NCI-H1417 (cell line): ENCODE measurements at regions not wholly inside any gene's neighbourhood (a gene's known extent, or its start where the extent isn't known, plus 50 kb on each side); places are given as distances from the start of the nearest gene placed in this dataset.
A peak's percentile ranks its signal among the peaks of the same experiment; 100 is the strongest.
"Not testable (repeated sequence)": the region's sequence is repeated elsewhere in the genome, so short reads cannot be mapped to it uniquely, and the experiment has no call there.

Experiments
- DNase-seq, 3 experiments: peaks; one replicate each; lab custom pipeline; 2025; lab: John Stamatoyannopoulos, UW

DNA sequence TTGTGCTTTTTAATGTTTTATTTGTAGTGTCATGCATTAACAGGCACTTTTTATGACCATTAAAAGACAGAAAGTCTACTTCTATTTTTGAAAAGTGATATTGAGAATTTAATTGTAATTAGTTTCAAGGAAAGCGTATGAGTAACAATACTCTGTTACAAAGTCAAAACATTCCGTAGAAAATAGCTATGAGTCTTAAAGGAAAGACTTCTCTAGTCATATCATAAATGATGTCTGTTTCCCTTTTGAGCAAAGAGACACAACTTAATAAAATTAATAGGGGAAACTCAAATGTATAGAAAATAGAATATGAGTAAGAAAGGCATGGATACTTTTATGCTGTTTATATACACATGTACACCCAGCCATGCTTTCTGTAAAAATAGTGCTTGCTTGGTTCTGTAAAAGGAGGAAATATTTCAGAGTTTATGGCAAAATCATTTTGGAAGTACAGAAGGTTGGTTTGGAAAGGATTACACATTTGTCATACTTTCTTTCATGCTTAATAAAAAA, 107.8 kb upstream of the AHI1 start:
- DNase-seq, result no peak

DNA sequence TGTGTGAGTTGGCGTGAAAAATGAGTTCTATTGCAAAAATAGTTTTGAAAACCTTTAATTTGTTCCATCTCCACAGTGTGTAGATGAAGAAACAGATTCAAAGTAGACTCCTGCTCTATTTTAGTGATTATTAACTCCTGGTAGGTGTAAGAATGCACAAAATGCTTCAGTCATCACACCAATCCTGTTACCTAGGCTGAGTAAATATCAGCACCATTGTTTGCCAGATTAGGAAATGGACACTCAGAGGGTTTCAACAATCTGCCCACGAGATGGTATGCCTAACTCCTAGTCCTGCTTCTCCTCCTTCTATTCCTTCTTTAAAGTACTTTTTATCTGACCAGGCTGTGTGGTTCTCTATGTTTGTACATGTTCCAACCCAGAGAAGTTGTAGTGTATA, 108.9 kb upstream of the AHI1 start:
- peak in 1 of 3 experiments; percentile 24 for DNase-seq

DNA sequence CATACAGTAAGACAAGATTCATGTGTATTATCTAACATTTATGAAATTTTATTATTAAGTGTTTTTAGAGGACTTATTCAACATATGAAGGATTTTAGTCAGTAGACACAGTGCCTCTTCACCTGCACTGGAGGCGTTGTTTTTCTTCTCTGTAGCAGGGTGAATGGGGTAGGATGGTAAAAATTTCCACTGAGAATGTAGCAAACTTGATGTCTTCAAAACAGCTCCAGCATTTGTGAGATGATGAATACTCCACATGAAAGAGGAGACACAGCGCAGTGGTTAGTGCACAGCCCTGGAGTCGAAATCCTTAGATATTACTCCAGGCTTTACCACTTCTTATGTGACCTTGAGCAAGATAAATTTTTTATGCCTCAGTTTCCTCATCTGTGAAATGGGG, 110.5 kb upstream of the AHI1 start:
- DNase-seq, result no peak

DNA sequence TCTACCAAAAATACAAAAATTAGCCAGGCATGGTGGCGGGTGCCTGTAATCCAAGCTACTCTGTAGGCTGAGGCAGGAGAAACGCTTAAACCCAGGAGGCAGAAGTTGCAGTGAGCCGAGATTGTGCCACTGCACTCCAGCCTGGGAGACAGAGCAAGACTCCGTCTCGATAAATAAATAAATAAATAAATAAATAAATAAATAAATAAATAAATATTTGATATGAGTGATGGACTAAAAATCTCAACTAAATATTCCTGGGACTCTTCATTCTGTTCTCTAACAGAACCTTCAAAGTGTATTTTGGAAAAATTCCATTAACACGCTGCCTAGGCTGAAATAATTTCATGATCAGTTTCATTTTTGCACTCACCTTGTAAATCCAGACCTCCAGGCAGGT, 112.7 kb upstream of the AHI1 start:
- not testable (repeated sequence) for DNase-seq

DNA sequence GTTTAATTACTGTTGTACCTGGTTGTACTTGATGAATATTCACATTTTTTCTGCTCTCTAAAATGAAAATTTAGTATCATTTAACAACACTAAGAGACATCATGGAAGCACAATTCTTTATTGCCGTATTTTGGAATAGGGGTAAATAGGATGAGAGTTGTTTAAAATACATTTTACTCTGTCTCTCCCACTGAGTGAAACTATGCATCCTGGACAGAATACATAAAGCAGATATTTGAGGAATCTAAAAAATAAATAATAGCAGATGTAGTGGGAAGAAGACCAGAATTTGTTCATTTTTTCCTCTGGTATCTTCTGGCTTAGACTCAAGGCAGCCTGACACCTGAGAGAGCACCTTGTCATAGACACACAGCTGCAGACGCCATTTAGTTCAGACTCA, 119.1 kb upstream of the AHI1 start:
- DNase-seq, result no peak

DNA sequence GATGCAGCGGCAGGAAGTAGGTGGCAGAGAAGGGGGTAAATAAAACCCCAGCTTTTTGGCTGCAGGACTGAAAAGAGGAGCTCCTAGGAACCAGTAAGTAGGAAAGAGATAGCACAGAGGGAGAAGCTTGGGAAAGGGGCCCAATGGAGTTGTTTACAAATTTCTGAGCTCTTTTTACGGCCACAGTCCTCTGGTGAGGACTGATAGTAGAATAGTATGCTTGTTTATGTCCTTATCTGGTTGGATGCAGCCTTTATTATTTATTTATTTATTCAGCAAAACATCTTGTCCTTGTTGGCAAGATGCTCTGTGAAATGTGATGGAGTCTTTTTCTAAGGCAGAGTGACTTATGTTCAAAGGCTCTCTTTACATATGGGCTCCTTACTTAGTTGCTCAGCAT, 119.7 kb upstream of the AHI1 start:
- DNase-seq, result no peak

DNA sequence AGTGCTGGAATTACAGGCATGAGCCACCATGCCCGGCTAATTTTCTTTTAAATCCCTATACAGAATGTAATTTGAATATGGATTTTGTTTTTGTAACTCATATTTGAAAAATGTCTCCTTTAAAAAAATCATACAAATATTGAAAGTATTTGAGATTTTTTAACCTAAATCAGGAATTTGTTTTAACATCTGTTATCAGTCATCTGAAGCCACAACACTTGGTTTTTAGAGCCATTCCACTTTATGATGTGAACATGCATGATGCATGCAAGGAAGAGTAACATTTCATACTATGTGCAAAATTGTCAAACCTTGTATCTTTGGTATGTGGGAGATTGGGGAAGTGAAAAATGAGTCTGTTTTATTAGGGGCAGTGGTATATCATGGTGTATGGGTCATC, 124.5 kb upstream of the AHI1 start:
- DNase-seq, result no peak

DNA sequence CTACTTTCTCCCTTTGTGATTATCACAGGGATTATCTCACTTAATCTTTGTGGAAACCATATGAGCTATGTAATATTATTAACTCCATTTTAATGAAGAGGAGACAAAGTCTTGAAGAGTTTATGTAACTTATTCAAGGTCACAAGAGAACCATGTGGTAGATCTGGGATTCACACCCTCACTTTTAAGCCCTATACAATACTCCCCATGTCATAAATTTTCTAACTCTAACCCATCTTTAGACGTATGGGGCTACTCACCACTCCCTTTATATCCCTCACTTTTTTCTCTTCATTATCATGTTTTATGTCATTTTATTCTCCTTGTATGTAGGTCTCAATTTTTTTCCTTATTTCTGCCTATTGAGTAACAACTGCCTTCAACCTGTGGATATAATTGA, 126.4 kb upstream of the AHI1 start:
- DNase-seq, result no peak

DNA sequence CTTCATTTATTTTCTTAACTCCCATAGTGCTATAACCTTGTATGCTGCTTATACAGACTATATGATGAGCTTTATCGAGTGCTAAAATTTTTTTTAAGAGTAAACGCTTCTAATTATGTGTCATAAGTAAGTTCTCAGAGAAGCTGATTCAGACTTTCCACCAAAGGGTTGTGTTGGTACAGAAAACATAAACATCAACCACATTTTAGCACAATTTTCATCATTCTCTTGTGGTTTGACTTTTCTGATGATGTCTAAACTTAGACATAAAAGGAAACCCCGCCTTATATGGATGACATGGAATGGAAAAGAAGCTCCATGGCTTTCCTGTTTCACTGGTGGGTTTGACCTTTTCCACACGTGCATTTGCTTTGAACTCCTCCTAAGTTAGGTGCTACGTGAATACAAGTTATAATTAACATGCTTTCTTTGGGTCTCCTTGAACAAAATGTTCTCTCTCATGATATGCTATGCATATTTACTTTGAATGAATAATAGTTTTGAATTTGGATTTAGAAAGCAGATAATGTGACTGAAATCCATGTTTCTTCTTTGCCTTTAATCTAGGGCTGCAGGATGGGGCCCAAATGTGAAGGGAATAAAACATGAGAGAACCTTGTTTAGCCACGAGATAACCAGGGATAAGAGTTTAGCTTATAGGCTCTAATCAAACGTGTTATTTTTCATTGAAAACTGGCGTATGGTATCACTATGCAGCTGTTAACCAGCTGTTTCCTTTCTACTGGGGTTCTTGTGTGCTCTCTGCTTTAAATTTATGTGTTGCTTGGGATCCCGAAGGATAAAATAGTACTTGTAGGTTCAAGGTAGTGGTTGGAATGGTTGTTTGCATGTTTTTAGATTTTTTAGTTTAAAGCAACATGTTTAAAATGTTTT, 127.1 kb upstream of the AHI1 start:
- no peak for DNase-seq

DNA sequence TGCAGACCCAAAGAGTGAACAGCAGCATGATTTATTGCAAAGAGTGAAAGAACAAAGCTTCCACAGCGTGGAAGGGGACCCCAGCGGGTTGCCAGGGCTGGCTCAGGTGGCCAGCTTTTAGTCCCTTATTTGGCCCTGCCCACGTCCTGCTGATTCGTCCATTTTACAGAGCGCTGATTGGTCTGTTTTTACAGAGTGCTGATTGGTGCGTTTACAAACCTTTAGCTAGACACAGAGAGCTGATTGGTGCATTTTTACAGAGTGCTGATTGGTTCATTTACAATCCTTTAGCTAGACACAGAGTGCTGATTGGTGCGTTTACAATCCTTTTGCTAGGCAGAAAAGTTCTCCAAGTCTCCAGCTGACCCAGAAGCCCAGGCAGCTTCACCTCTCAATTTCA, 128.5 kb upstream of the AHI1 start:
- DNase-seq, result not testable (repeated sequence)

DNA sequence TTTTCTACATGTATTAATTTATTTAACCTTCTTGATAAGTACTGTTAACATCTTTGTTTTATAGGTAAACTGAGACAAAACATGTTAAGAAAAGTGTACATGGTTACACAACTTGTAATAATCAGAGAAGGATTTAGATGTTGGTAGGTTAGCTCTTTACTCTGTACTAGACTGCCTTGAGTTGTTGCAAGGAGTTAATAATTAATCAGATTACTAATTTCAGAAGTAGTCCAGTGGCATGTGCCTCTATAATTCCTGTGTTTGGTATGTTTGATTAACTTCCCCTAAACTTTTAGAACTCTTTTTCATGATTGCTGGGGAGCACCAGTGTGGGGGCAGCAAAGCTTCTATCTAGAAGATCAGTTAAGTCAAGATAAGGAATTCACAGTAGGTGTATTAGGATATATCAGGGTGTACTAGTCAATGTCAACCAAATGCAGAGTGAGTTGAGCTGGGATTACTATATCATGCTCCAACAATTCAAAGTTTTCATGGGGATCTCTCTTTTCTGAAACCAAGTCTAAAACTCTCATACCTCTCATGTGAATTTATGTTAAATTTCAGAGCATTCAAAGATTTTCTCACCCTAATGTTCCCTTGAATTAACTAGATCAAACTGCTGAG, 129.7 kb upstream of the AHI1 start:
- DNase-seq, result no peak

DNA sequence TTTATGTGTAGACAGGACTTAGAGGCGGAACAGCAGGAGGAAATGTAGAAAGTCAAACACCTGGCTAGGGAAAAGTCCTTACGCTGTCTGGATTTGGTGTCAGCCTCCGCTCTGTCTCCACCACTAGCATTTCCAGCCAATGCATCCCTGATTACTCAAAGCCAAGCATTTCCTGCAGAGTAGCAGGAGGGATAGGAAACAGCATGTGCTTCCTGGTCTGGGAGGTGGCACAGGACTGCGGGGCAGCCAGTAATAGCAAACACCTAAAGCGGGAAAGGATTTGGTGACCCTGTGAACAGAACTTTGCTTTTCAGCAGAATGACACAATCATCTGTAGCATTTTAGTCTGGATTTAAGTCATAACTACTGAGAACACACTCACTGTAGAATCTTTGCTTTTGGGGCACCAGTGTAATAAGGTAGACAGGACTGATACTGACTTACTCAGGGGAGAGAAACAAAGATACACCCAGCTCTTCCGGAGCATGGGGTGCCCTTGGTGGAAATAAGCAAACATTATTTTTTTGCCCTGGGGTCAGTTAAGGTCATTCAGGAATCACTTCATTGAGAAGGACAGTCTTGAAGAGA, 133.3 kb upstream of the AHI1 start:
- DNase-seq, result peak in 1 of 3 experiments; percentile 49

DNA sequence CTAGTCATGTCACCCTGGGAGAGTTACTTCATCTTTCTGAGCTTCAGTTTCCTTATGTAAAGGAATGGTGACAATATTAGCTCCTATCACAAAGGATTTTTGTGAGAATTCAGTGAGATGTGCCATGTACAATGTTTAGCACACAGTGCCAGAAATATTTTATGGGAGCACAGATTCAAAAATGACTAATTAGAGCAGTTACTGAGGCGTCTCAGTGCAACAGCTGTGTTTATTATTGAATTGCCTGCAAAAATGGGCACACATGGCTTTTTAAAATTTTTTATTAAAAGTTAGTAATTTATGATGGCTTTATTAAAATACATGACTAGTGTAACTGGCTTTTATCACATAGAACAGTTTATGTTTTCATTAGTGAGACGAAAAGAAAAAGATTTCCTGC, 134.3 kb upstream of the AHI1 start:
- no peak for DNase-seq

DNA sequence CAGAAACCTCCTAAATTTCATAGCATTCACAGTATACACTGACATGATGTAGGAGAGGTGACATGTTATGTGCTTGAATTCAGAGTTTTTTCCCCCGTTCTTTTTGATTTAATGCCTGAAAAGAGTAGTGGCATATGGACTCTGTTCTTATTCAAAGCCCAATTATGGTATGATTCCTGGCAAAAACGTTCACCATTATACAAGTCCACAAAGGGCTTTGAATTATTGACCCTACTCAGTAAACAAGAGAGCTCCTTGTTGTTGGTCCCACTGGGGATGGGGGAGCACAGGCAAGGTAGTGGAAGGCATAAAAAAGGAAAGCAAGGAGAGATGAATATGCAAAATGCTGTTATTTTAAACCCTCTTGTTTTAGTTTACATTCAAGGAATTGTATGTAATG, 136.0 kb upstream of the AHI1 start:
- peak in 1 of 3 experiments; percentile 28 for DNase-seq

DNA sequence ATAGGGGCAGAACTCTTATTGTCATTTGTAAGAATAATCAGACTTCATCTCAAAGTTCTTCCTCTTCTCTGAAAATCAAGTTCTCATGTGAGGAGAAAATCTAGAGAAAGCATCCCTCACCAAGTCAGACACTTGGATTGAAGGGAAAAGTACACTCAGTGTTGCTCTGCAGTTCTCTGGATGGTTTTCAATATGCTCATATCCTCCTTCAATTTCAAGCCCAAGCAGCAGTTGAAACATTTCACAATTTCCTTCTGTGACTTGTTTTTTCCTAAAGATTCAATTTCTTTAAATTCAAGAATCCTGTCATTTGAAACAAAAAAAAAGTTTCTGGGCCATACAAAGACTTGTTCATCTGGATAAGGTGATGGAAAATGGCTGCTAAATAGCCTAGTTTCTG, 140.2 kb upstream of the AHI1 start:
- no peak for DNase-seq

DNA sequence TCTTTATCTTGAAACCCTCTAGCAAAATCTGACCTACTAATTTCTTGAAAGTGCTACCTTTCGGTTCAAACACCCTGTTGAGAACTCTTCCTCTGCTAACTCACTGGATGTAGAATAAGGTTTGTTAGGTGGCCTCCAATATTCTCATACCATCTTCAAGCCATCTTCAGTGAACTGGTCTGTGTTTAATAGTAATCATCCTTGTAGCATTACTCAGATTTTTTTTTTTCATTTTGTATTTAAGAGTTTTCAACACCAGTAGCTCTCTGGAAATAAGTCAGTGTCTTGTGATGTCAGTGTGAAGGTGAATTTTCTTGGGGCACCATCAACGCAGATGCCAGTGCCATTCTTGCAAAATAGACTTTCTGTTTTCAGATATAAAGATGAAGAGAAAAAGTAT, 140.6 kb upstream of the AHI1 start:
- DNase-seq, result no peak

DNA sequence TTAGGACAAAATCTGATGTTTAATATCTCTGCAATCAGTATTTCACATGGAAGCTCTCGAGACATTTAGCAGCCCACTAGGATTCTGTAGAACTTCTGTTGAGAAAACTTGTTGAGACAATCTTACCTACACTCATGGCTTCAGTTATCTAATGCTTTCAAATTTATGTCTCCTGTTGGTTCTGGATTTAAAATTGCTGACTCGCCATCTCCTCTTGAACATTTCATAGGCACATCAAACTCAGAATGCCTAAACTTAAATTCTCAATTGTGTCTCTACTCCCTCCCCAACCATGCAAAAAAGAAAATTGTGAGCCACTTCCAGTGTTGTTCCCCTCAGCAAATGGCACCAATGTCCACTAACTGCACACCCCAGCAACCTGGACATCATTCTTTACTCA, 142.5 kb upstream of the AHI1 start:
- no peak for DNase-seq

DNA sequence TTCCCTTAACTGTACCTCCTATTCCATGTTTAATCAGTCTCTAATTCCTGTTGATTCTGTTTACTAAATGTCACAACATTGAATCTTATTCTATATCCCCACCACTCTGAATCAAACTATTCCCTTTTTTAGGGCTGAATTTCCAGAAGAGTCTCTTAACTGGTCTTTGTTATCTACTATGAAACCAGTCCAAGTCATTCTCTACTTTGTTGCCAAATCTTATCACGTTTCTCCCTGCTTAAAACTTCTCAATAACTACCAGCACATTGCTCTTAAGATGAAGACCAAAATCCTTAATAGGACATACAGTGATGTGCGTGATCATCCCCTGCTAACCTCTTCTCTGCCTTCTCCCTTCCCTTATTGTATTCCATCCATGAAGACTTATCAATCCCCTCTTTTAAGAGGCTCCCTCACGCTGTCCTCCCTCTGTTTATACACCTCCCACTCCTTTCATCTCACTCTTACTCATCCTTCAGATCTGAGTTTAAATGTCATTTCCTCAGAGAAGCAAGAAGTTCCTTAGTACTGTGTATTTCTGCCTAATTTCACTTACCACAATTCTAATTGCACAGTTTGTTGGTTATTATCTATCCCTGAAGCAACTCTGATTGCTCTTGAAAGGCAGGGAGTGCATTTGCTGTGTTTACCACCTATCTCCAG, 143.0 kb upstream of the AHI1 start:
- DNase-seq, result no peak

DNA sequence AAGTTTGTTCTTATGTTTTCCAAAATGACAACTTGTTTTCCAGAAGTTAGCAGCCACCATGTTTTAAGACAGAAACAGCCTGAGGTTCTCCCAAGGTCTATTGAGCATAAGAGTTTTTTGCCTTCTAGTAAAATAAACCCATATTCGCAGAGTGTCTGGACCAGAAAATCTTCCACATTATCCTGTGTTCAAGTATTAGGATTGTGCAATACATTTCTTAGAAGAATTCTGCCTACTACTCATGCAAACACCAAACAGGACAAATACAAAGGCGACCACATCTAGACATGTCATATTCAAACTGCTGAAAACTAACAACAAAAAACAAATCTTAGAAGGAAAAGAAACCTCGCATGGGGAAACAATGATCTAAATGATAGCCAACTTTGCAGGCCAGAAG, 145.4 kb upstream of the AHI1 start:
- no peak for DNase-seq

DNA sequence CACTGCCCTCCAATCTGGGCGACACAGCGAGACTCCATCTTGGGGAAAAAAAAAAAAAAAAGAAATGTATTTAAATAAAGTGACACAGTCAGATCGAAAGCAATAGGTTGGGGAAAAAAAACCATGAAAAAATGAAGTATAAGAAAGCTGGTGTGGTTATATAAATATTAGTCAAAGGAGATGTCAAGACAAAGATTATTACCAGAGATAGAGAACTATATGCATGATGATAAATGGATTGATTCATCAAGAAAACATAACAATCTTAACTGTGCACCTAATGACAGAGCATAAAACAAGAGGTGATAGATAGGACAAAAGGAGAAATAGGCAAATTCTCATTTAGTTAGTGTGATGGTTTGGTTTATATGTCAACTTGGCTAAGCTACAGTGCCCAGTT, 146.9 kb upstream of the AHI1 start:
- DNase-seq, result no peak

DNA sequence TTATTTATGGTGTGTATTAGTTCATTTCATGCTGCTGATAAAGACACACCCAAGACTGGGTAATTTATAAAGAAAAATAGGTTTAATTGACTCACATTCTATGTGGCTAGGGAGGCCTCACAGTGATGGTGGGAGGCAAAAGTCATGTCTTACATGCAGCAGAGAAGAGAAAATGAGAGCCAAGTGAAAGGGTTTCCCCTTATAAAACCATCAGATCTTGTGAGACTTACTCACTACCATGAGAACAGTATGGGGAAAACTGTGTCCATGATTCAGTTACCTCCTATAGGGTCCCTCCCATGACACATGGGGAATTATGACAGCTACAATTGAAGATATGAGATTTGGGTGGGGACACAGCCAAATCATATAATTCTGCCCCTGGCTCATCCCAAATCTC, 150.0 kb upstream of the AHI1 start:
- no peak for DNase-seq

DNA sequence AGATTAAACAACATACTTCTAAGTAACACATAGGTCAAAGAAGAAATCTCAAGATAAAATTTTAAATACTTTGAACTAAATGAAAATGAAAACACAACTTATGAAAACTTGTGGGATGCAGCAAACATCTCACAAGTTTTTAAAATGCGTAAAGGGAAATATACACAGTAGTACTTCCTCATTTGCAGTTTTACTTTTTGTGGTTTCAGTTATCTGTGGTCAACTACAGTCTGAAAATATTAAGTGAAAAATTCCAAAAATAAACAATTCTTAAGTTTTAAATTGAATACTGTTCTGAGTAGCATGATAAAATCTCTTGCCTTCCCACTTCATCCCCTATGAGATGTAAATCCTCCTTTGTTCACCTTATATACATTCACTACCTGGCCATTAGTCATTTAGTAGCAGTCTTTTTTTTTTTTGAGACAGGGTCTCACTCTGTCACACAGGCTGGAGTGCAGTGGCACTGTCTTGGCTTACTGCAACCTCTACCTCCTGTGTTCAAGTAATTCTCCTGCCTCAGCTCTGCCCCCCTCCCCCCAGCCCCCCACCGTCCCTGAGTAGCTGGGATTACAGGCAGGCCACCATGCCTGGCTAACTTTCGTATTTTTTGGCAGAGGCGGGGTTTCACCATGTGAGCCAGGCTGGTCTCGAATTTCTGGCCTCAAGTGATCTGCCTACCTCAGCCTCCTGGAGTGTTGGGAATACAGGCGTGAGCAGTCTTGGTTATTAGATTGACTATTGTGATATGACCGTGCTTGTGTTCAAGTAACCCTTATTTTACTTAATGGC, 154.6 kb upstream of the AHI1 start:
- no peak for DNase-seq
